HG02610 (cell line): ENCODE measurements at regions not wholly inside any gene's neighbourhood (a gene's known extent, or its start where the extent isn't known, plus 50 kb on each side); places are given as distances from the start of the nearest gene placed in this dataset.

ENCODE experiments used
- ATAC-seq: cut with Tn5 transposase; IDR thresholded peaks from one replicate; pipeline ENCODE4 v1.9.1; 2021; ENCODE audit warnings: mild to moderate bottlenecking, moderate library complexity; ENCODE audit not compliant: unreplicated experiment

GRCh38 chr11:115700496-115700895 is 196.3 kb upstream of the CADM1 start:
- no peak for ATAC-seq

- ATAC-seq: no peak
These were observed 195.5 kb upstream of the CADM1 start for GRCh38 chr11:115699733-115700132.

GRCh38 chr11:115699326-115699725 is 195.1 kb upstream of the CADM1 start:
- ATAC-seq: no peak

- ATAC-seq: no peak
These were observed 194.0 kb upstream of the CADM1 start for GRCh38 chr11:115698243-115698642.

GRCh38 chr11:115696563-115696962 is 192.3 kb upstream of the CADM1 start:
- ATAC-seq: no peak

GRCh38 chr11:115695677-115696364 is 191.6 kb upstream of the CADM1 start:
- ATAC-seq: no peak

GRCh38 chr11:115693002-115693401 is 188.8 kb upstream of the CADM1 start:
- ATAC-seq: no peak

GRCh38 chr11:115691030-115691429 is 186.8 kb upstream of the CADM1 start:
- ATAC-seq: no peak

GRCh38 chr11:115687934-115688333 is 183.7 kb upstream of the CADM1 start:
- ATAC-seq: no peak

GRCh38 chr11:115684699-115685098 is 180.5 kb upstream of the CADM1 start:
- no peak for ATAC-seq

GRCh38 chr11:115684135-115684534 is 179.9 kb upstream of the CADM1 start:
- no peak for ATAC-seq

GRCh38 chr11:115682888-115683287 is 178.7 kb upstream of the CADM1 start:
- no peak for ATAC-seq

GRCh38 chr11:115682101-115682500 is 177.9 kb upstream of the CADM1 start:
- ATAC-seq: no peak

GRCh38 chr11:115679945-115680344 is 175.7 kb upstream of the CADM1 start:
- ATAC-seq: no peak

- no peak for ATAC-seq
These were observed 174.7 kb upstream of the CADM1 start for GRCh38 chr11:115678942-115679341.

- no peak for ATAC-seq
These were observed 173.0 kb upstream of the CADM1 start for GRCh38 chr11:115677190-115677589.

GRCh38 chr11:115676768-115677167 is 172.6 kb upstream of the CADM1 start:
- ATAC-seq: no peak

- no peak for ATAC-seq
These were observed 172.0 kb upstream of the CADM1 start for GRCh38 chr11:115676206-115676605.

GRCh38 chr11:115674937-115675544 is 170.8 kb upstream of the CADM1 start:
- no peak for ATAC-seq

GRCh38 chr11:115674176-115674936 is 170.1 kb upstream of the CADM1 start:
- no peak for ATAC-seq

- no peak for ATAC-seq
These were observed 169.5 kb upstream of the CADM1 start for GRCh38 chr11:115673720-115674119.

- no peak for ATAC-seq
These were observed 168.8 kb upstream of the CADM1 start for GRCh38 chr11:115672999-115673411.
